ENCODE measurements at regions not wholly inside any gene's neighbourhood (a gene's known extent, or its start where the extent isn't known, plus 50 kb on each side); places are given as distances from the start of the nearest gene placed in this dataset.
A peak's percentile ranks its signal among the peaks of the same experiment; 100 is the strongest.

DNA sequence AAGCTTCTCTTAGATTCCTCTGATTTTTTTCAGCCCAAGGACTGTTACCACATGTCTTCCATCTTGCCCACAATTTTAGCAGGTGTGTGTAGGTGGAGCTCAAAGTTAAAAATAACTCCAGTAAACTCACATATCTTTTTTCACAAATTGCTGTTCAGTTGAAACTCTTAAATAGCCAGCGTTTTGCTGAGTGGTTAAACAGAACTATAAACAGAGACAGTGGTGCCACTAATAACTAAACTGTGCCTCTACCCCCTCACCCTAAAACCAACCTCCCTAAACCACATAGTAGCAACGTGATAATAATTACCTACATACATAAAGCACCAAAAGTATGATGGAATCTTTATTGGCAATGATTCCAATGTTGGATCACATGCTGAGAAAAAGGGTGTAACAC, 525.1 kb downstream of the PDCD6IP start (continued):
- TF ChIP-seq, protein P1, sequence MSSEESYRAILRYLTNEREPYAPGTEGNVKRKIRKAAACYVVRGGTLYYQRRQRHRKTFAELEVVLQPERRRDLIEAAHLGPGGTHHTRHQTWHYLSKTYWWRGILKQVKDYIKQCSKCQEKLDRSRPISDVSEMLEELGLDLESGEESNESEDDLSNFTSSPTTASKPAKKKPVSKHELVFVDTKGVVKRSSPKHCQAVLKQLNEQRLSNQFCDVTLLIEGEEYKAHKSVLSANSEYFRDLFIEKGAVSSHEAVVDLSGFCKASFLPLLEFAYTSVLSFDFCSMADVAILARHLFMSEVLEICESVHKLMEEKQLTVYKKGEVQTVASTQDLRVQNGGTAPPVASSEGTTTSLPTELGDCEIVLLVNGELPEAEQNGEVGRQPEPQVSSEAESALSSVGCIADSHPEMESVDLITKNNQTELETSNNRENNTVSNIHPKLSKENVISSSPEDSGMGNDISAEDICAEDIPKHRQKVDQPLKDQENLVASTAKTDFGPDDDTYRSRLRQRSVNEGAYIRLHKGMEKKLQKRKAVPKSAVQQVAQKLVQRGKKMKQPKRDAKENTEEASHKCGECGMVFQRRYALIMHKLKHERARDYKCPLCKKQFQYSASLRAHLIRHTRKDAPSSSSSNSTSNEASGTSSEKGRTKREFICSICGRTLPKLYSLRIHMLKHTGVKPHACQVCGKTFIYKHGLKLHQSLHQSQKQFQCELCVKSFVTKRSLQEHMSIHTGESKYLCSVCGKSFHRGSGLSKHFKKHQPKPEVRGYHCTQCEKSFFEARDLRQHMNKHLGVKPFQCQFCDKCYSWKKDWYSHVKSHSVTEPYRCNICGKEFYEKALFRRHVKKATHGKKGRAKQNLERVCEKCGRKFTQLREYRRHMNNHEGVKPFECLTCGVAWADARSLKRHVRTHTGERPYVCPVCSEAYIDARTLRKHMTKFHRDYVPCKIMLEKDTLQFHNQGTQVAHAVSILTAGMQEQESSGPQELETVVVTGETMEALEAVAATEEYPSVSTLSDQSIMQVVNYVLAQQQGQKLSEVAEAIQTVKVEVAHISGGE (CRISPR knock-in tag; IDR thresholded peaks at IDR 0.05), result no peak
- TF ChIP-seq MEF2A (IDR thresholded peaks at IDR 0.05; ENCODE audit: insufficient read depth, low read depth, low read length), result peak; percentile 80
- TF ChIP-seq IKZF2 (IDR thresholded peaks at IDR 0.05), result peak; percentile 35 to 60; a peak in 3 of 4 replicates
- peak; percentile 53; the same call in 1 of the 2 replicates for TF ChIP-seq RUNX3 (IDR thresholded peaks at IDR 0.05; ENCODE audit: low read length)
- 0 out of 2 replicates have a peak, but pooled peaks have one; percentile 52 for TF ChIP-seq IKZF1 (conservative IDR thresholded peaks at IDR 0.05)
- TF ChIP-seq, protein P2, sequence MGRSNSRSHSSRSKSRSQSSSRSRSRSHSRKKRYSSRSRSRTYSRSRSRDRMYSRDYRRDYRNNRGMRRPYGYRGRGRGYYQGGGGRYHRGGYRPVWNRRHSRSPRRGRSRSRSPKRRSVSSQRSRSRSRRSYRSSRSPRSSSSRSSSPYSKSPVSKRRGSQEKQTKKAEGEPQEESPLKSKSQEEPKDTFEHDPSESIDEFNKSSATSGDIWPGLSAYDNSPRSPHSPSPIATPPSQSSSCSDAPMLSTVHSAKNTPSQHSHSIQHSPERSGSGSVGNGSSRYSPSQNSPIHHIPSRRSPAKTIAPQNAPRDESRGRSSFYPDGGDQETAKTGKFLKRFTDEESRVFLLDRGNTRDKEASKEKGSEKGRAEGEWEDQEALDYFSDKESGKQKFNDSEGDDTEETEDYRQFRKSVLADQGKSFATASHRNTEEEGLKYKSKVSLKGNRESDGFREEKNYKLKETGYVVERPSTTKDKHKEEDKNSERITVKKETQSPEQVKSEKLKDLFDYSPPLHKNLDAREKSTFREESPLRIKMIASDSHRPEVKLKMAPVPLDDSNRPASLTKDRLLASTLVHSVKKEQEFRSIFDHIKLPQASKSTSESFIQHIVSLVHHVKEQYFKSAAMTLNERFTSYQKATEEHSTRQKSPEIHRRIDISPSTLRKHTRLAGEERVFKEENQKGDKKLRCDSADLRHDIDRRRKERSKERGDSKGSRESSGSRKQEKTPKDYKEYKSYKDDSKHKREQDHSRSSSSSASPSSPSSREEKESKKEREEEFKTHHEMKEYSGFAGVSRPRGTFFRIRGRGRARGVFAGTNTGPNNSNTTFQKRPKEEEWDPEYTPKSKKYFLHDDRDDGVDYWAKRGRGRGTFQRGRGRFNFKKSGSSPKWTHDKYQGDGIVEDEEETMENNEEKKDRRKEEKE (IDR thresholded peaks at IDR 0.05), result no peak
- TF ChIP-seq DPF2 (IDR thresholded peaks at IDR 0.05), result peak; percentile 48; the same call in 1 of the 2 replicates
- TF ChIP-seq PAX8 (IDR thresholded peaks at IDR 0.05), result no peak
- TF ChIP-seq EP300 (IDR thresholded peaks at IDR 0.05; ENCODE audit: borderline replicate concordance in 1 of 2, control insufficient read depth in 1 of 2, low read depth in 2 of 2, low read length in 2 of 2), result 0 out of 4 replicates have a peak, but pooled peaks have one; percentile 33 to 52
- TF ChIP-seq, protein P3, sequence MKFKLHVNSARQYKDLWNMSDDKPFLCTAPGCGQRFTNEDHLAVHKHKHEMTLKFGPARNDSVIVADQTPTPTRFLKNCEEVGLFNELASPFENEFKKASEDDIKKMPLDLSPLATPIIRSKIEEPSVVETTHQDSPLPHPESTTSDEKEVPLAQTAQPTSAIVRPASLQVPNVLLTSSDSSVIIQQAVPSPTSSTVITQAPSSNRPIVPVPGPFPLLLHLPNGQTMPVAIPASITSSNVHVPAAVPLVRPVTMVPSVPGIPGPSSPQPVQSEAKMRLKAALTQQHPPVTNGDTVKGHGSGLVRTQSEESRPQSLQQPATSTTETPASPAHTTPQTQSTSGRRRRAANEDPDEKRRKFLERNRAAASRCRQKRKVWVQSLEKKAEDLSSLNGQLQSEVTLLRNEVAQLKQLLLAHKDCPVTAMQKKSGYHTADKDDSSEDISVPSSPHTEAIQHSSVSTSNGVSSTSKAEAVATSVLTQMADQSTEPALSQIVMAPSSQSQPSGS (IDR thresholded peaks at IDR 0.05; ENCODE audit: low read length), result peak; percentile 49; the same call in 1 of the 2 replicates
- no peak for TF ChIP-seq MTA3 (IDR thresholded peaks at IDR 0.05; ENCODE audit: borderline replicate concordance, low read length)
- peak; percentile 57; the same call in 1 of the 2 replicates for TF ChIP-seq NBN (IDR thresholded peaks at IDR 0.05)
- TF ChIP-seq, protein P4, sequence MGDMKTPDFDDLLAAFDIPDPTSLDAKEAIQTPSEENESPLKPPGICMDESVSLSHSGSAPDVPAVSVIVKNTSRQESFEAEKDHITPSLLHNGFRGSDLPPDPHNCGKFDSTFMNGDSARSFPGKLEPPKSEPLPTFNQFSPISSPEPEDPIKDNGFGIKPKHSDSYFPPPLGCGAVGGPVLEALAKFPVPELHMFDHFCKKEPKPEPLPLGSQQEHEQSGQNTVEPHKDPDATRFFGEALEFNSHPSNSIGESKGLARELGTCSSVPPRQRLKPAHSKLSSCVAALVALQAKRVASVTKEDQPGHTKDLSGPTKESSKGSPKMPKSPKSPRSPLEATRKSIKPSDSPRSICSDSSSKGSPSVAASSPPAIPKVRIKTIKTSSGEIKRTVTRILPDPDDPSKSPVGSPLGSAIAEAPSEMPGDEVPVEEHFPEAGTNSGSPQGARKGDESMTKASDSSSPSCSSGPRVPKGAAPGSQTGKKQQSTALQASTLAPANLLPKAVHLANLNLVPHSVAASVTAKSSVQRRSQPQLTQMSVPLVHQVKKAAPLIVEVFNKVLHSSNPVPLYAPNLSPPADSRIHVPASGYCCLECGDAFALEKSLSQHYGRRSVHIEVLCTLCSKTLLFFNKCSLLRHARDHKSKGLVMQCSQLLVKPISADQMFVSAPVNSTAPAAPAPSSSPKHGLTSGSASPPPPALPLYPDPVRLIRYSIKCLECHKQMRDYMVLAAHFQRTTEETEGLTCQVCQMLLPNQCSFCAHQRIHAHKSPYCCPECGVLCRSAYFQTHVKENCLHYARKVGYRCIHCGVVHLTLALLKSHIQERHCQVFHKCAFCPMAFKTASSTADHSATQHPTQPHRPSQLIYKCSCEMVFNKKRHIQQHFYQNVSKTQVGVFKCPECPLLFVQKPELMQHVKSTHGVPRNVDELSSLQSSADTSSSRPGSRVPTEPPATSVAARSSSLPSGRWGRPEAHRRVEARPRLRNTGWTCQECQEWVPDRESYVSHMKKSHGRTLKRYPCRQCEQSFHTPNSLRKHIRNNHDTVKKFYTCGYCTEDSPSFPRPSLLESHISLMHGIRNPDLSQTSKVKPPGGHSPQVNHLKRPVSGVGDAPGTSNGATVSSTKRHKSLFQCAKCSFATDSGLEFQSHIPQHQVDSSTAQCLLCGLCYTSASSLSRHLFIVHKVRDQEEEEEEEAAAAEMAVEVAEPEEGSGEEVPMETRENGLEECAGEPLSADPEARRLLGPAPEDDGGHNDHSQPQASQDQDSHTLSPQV (IDR thresholded peaks at IDR 0.05), result no peak
- no peak for TF ChIP-seq ZSCAN29 (IDR thresholded peaks at IDR 0.05)
- TF ChIP-seq LARP7 (IDR thresholded peaks at IDR 0.05), result no peak
